GM18873 (cell line): ENCODE measurements at regions not wholly inside any gene's neighbourhood (a gene's known extent, or its start where the extent isn't known, plus 50 kb on each side); places are given as distances from the start of the nearest gene placed in this dataset.

Source experiments
- ATAC-seq: cut with Tn5 transposase; IDR thresholded peaks from one replicate; pipeline ENCODE4 v1.9.1; 2021; ENCODE audit warnings: mild to moderate bottlenecking, moderate library complexity, moderate number of reproducible peaks; ENCODE audit not compliant: unreplicated experiment, low FRiP score

- ATAC-seq = no peak
Observed at GRCh38 chr17:34146440-34147043, 108.5 kb upstream of the CCL2 start.

- ATAC-seq = no peak
Observed at GRCh38 chr17:34151102-34151501, 104.0 kb upstream of the CCL2 start.

- ATAC-seq = no peak
Observed at GRCh38 chr17:34153991-34154390, 101.1 kb upstream of the CCL2 start.

GRCh38 chr17:34154961-34155730, 99.9 kb upstream of the CCL2 start:
- ATAC-seq = no peak

- ATAC-seq = no peak
Observed at GRCh38 chr17:34155947-34156346, 99.1 kb upstream of the CCL2 start.

GRCh38 chr17:34156401-34156740, 98.7 kb upstream of the CCL2 start:
- ATAC-seq = no peak

GRCh38 chr17:34156741-34157589, 98.1 kb upstream of the CCL2 start:
- no peak for ATAC-seq

GRCh38 chr17:34161690-34162089, 93.4 kb upstream of the CCL2 start:
- ATAC-seq = no peak

- ATAC-seq = no peak
Observed at GRCh38 chr17:34163123-34163522, 92.0 kb upstream of the CCL2 start.

GRCh38 chr17:34163646-34164045, 91.4 kb upstream of the CCL2 start:
- ATAC-seq = no peak

GRCh38 chr17:34164837-34165236, 90.2 kb upstream of the CCL2 start:
- ATAC-seq = no peak

GRCh38 chr17:34166352-34166751, 88.7 kb upstream of the CCL2 start:
- no peak for ATAC-seq

GRCh38 chr17:34167354-34167753, 87.7 kb upstream of the CCL2 start:
- ATAC-seq = no peak

- ATAC-seq = no peak
Observed at GRCh38 chr17:34168989-34169388, 86.1 kb upstream of the CCL2 start.

GRCh38 chr17:34169496-34169895, 85.6 kb upstream of the CCL2 start:
- ATAC-seq = no peak

- no peak for ATAC-seq
Observed at GRCh38 chr17:34171245-34171818, 83.8 kb upstream of the CCL2 start.

- no peak for ATAC-seq
Observed at GRCh38 chr17:34172390-34172918, 82.6 kb upstream of the CCL2 start.

GRCh38 chr17:34173241-34173640, 81.8 kb upstream of the CCL2 start:
- no peak for ATAC-seq

- ATAC-seq = no peak
Observed at GRCh38 chr17:34174496-34174895, 80.6 kb upstream of the CCL2 start.

- ATAC-seq = no peak
Observed at GRCh38 chr17:34176440-34176839, 78.6 kb upstream of the CCL2 start.

GRCh38 chr17:34177642-34178041, 77.4 kb upstream of the CCL2 start:
- no peak for ATAC-seq
